GM12878 (cell line): ENCODE measurements at regions not wholly inside any gene's neighbourhood (a gene's known extent, or its start where the extent isn't known, plus 50 kb on each side); places are given as distances from the start of the nearest gene placed in this dataset.

Experiments
- CBFB ChIP-seq: IDR thresholded peaks from 2 replicates; pipeline ENCODE4 v1.6.1; 2016; ENCODE audit warnings: antibody characterized with exemption, low read depth
- ETV6 ChIP-seq, 2 experiments: fragments of 450-650 bp in 1 of 2; IDR thresholded peaks in 1 of 2; conservative IDR thresholded peaks in 1 of 2; 2 replicates each; pipeline ENCODE4 v1.6.1; 2014; ENCODE audit warnings: antibody characterized with exemption in 1 of 2, borderline replicate concordance in 1 of 2, low read depth in 1 of 2, mild to moderate bottlenecking in 1 of 2, moderate library complexity in 1 of 2
- NFYA ChIP-seq: IDR thresholded peaks from 2 replicates; pipeline ENCODE4 v1.6.1; 2011; ENCODE audit warnings: low read depth, mild to moderate bottlenecking, low read length, improper control_type of control experiment, borderline replicate concordance
- PAX5 ChIP-seq: IDR thresholded peaks from 2 replicates; pipeline ENCODE4 v1.6.1; 2011; ENCODE audit warnings: low read depth, low read length, borderline replicate concordance
- RAD51 ChIP-seq: fragments of 450-650 bp; IDR thresholded peaks from 2 replicates; pipeline ENCODE4 v1.6.1; 2016; ENCODE audit warnings: moderate library complexity, mild to moderate bottlenecking, inconsistent platforms
- TF ChIP-seq, protein P1 (sequence below): fragments of 450-650 bp; formaldehyde crosslinking; IDR thresholded peaks from 2 replicates; pipeline ENCODE4 v1.4.0; 2022; ENCODE audit warnings: mild to moderate bottlenecking, moderate library complexity
- TF ChIP-seq, protein P2 (sequence below): fragments of 450-650 bp; IDR thresholded peaks from 2 replicates; pipeline ENCODE4 v1.6.1; 2017; ENCODE audit warnings: low read depth, mild to moderate bottlenecking, moderate library complexity
- TF ChIP-seq, protein P3 (sequence below): fragments of 450-650 bp; IDR thresholded peaks from 2 replicates; pipeline ENCODE4 v1.6.1; 2016; ENCODE audit warnings: mild to moderate bottlenecking

DNA sequence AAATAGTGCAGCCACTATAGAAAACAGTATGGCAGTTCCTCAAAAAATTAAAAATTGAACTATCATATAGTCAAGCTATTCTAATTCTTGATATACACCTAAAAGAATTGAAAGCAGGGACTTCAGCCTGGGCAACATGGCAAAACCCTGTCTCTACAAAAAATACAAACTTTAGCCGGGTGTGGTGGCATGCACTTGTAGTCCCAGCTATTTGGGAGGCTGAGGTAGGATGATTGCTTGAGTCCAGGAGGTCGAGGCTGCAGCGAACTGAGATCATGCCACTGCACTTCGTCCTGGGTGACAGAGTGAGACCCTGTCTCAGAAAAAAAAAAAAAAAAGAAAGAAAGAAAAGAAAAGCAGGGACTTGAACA, 64.0 kb upstream of the FOXN2 start (continued):
- TF ChIP-seq, protein P1, sequence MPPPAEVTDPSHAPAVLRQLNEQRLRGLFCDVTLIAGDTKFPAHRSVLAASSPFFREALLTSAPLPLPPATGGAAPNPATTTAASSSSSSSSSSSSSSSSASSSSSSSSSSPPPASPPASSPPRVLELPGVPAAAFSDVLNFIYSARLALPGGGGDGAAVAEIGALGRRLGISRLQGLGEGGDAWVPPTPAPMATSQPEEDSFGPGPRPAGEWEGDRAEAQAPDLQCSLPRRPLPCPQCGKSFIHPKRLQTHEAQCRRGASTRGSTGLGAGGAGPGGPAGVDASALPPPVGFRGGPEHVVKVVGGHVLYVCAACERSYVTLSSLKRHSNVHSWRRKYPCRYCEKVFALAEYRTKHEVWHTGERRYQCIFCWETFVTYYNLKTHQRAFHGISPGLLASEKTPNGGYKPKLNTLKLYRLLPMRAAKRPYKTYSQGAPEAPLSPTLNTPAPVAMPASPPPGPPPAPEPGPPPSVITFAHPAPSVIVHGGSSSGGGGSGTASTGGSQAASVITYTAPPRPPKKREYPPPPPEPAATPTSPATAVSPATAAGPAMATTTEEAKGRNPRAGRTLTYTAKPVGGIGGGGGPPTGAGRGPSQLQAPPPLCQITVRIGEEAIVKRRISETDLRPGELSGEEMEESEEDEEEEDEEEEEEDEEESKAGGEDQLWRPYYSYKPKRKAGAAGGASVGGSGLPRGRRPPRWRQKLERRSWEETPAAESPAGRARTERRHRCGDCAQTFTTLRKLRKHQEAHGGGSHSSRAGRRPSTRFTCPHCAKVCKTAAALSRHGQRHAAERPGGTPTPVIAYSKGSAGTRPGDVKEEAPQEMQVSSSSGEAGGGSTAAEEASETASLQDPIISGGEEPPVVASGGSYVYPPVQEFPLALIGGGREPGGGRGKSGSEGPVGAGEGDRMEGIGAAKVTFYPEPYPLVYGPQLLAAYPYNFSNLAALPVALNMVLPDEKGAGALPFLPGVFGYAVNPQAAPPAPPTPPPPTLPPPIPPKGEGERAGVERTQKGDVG (CRISPR knock-in tag) = no peak
- TF ChIP-seq, protein P2, sequence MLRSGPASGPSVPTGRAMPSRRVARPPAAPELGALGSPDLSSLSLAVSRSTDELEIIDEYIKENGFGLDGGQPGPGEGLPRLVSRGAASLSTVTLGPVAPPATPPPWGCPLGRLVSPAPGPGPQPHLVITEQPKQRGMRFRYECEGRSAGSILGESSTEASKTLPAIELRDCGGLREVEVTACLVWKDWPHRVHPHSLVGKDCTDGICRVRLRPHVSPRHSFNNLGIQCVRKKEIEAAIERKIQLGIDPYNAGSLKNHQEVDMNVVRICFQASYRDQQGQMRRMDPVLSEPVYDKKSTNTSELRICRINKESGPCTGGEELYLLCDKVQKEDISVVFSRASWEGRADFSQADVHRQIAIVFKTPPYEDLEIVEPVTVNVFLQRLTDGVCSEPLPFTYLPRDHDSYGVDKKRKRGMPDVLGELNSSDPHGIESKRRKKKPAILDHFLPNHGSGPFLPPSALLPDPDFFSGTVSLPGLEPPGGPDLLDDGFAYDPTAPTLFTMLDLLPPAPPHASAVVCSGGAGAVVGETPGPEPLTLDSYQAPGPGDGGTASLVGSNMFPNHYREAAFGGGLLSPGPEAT = no peak
- TF ChIP-seq, protein P3, sequence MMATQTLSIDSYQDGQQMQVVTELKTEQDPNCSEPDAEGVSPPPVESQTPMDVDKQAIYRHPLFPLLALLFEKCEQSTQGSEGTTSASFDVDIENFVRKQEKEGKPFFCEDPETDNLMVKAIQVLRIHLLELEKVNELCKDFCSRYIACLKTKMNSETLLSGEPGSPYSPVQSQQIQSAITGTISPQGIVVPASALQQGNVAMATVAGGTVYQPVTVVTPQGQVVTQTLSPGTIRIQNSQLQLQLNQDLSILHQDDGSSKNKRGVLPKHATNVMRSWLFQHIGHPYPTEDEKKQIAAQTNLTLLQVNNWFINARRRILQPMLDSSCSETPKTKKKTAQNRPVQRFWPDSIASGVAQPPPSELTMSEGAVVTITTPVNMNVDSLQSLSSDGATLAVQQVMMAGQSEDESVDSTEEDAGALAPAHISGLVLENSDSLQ = no peak
- TF ChIP-seq PAX5 = no peak
- TF ChIP-seq RAD51 = no peak
- no peak for TF ChIP-seq CBFB
- no peak for TF ChIP-seq ETV6 (conservative IDR thresholded peaks at IDR 0.05 in 1 of 2, IDR thresholded peaks at IDR 0.05 in 1 of 2; ENCODE audit: borderline replicate concordance in 1 of 2, low read depth in 1 of 2)
- TF ChIP-seq NFYA = no peak
